GM19438 (cell line): ENCODE measurements at regions not wholly inside any gene's neighbourhood (a gene's known extent, or its start where the extent isn't known, plus 50 kb on each side); places are given as distances from the start of the nearest gene placed in this dataset.

Experiments used
- ATAC-seq: cut with Tn5 transposase; IDR thresholded peaks from one replicate; pipeline ENCODE4 v1.9.1; 2021; ENCODE audit warnings: low read depth; ENCODE audit not compliant: unreplicated experiment

DNA sequence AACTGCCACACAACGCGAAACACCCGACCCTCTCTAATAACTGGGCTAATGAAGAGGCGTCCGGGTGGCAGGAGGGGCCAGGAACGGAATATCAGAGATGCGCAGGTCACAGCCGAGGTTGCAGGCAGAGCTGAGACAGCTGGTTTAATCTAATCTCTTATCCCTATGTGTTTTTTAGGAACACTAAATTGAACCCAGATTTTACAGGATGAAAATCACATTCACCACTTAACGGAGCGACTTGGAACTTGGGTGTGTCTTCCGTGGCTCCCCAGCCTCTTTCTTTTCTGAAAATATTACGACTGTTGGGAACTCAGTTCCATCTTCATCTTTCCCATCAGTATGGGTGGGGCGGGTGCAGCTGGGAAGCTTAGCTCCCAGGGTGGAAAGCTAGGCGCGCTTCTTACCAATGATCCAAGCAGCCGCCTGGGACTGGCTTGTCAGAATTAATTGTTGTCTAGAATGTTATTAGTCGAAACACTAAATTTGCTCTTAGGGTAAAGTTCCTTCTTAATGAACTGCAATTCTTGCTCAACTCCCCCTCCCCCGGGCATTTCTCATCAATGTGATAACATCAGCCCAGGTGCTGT, 92.5 kb downstream of the IRX2 start:
- ATAC-seq = no peak

DNA sequence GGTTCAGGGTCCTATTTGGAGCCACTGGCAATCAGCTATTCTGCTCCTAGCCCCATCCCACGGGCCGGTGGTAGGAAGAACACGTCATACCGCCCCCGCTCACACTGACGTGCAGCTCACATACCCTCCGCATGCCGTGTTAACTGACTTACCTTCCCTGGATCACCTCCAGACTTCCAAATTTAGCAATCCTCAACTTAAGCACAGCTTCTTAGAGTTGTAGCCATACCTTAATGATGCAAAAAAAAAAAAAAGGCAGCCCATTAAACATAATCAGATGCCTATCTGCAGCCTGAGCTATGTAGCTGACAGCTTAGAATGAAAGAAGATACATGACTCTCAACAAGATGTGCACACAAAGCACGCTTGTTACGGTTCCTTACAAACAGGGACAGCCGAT, 93.0 kb downstream of the IRX2 start:
- no peak for ATAC-seq

DNA sequence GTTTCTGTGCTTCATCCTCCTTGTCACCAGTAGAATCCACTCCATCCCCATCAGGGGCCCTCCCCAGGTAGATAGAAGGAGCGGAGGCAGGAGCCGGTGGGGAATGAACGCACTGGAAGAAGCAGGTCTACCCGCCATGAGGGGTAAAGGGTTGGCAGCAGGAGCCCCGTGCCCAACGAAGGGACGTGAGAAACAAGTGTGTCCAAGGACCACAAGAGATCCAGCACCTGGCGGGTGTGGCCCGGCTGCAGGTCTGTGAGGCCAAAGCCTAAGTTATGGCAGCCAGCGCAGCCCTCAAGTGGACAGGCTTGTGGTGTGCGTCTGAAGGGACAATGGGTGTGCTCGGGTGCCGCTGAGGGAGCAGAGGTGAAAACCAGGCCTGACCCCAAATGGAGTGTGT, 94.3 kb downstream of the IRX2 start:
- ATAC-seq = no peak

DNA sequence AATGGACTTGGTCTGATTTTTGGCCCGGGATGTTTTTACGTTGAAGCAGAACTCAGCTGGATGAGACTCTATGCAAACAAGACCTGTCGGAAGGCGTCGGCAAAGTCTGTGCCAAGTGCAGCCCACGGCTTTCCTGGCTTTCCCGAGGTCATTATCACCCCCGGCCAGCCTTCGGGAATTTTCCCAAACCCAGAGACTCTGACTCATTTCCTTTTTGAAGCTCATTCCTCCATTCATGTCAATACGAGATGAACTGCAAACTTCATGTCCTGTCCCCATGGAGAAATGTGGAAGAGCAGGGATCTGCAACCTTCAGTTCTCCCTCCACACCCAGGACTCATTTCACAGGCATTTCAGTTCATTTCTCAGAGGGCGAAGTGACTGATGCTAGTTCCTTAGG, 95.3 kb downstream of the IRX2 start:
- no peak for ATAC-seq

DNA sequence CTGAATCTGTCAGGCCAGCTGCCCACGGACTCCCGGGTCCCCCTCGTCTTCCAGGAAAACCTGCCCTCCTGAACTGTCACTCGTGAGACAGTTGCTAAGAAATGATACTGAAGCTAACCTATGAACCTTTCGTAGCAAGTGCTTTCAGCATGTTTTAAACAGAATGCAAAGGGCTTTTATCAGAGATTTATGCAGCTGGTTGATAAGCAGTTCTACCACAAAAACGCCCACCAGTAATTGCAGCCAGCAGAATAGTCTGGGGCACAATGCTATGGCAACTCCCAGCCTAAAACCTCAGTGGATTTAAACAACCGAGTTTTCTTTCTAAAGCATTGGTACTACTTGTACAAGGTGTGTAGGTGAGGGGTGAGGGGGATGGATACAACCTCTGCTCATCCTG, 97.5 kb downstream of the IRX2 start:
- no peak for ATAC-seq

DNA sequence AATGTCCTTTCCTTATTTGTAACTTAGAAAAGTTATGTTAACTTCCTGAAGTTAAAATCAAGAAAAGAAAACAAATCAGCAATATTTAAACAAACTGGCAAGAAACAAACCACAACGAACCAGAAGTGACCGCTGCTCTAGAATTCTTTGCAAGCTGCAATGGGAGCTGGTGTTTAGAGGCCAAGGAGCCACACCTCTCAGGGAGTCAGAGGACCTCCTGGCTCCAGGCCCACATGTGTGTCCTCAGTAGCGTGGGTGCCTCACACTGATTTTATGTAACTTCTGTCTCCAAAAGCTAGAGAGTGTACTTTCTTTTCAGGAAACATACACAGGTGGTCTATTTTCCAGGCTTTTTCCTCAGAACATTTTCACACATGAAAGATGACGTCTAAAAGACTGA, 100.4 kb downstream of the IRX2 start:
- ATAC-seq = no peak

DNA sequence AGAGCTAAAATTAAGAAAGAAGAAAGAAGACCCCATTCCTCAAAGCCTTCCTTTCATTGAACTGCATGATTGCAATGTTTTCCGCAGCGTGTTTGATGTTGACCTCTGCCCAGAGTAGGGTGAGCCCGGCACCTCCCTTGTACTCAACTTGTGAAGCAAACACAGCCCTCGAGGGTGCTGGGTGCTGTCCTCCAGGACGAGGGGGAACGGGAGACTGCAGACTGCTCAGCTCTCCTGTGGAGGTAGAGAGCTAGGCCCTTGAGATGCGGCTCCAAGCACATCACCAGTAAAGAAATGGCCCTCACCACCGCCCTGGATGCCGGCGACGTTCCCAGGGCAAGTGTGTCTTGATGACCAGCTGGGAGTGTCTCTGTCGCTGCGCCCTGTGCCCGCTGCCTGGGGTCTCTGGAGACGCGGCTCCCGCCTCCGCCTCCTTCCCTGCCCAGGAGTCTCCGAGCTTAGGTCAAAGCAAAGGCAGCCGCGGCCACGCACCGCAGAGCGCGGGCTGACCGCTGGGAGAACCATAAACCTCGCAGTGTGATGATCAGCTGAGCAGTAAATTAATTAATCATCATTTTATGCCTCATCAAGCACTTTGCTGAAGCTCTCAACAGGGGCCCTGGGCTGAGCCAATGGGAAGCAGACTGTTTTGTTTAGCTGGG, 108.7 kb downstream of the IRX2 start:
- ATAC-seq = no peak

DNA sequence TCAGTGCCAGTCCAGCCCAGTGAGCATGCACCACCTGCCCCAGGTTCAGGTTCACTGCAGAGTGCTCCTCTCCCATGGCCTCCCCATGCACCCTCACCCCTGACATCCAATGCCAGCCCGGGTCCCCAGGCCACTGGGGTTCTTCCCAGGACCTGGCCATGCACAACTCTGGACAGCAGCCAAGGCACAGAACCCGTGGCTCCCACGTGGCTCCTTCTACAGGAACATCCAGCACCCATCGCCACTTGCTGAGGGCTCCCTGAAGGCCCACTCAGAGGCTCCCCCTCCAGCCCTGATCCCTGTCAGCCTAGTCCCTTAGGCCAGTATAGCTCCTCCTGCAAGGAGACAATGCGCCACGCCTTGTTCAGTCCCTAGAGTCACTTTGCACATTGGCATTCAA, 110.8 kb downstream of the IRX2 start:
- ATAC-seq = no peak

DNA sequence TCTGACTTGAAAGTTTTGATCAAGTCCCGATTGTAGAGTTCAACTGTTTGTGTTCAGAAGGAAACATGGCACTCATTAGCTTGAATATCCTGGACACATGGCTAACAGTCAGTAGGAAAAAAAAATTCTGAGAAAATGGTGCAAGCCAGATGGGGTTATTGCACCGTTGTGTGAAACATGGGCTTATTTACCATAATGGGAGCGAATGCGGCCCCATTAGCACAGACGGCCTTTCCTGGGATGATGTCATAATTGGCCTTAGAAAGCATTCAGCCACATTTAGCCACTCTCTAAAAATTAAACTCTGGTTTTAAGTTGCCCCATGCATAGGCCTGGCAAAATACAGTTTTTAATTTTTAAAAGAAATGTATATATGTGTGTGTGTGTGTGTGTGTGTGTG, 112.1 kb downstream of the IRX2 start:
- ATAC-seq = no peak

DNA sequence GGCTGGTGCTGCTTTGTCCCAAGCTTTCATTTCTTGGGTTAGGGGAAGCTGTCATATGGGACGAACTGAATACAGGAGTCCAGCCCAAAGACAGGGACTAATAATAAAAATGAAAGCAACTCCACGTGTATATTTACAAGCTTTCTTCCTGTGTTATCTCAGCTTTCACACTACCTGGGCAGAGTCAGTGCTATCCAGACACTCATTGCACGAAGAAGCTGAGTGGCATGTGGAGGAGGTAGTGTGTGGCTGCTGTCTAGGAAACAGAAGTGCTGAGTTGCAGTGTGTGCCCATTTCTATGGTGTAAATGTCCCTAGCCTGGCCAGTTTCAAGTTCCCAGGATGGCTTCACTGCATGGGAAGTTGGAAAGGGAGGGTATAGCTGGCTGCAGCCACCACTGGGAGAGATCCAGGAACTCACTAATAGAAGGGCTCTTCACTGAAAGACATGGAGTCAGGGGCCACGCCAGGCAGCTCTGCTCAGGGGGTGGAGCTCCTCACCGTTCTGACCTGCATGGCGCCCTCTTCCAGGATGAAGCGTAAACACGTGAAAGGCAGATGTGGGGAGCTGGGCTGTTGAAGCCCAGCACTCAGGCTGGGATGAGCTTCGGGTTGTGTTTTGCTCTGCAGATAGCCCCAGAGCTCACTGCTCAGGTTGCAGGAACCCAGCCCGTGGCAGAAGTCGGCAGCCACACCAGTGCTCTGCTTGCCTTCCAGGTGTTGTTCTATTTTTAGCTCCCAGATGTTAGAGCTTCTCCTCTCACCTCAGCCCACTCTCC, 116.9 kb downstream of the IRX2 start:
- ATAC-seq = no peak

DNA sequence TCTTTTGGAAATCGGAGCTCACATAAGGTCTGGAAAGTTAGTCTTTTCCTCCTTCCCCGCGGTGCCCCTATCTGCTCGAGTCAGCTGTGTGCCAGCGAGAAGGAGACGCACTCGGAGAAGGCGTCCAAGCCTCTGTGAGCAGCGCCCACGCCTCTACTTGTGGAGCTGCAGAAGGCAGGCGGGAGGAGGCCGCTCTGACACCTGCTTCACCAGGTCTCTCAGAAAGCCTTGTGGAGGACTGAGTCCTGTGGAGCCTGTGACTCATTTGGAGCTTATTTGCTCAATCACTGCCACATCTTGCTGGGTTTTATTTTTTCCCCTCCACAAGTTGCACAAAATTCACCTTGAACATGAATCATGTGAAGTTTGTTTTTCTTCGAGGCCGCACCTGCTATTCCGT, 117.5 kb downstream of the IRX2 start:
- ATAC-seq = no peak

DNA sequence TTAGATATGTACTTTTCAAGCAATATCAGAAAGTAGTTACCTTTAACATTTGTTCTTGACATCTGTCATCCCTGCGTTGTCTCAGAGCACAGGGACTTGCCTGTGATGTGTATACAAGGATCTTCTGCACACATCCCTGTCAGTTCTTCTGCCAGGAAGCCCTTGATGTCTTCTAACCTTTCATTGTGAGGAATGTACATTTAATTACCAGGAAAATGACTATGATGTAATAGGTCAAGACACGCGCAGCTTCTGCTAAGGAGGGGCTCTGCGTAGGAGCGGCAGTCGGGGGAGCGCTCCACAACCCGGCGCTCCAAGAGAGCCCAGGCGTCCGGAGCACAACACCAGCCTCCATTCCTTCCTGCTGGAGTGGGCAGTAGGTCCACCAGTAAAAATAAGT, 119.7 kb downstream of the IRX2 start:
- ATAC-seq = no peak

DNA sequence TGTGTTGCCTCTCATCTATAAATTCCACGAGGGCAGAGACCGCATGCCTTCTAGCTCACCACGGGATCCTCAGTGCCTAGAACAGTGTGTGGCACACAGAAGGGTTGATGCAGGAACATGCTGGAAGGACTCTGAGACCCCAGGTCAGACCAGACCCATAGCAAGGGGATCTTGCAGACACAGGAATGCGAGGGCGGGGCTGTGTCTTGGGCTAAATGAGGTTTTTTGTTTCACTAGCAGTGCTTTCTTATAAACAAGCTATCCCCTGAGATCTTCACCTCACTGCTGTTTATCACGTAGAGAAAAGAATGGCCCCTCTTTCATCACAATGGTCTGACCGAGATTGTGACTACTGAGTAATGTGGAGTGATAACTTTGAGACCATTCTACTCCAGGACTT, 122.4 kb downstream of the IRX2 start:
- ATAC-seq = no peak

DNA sequence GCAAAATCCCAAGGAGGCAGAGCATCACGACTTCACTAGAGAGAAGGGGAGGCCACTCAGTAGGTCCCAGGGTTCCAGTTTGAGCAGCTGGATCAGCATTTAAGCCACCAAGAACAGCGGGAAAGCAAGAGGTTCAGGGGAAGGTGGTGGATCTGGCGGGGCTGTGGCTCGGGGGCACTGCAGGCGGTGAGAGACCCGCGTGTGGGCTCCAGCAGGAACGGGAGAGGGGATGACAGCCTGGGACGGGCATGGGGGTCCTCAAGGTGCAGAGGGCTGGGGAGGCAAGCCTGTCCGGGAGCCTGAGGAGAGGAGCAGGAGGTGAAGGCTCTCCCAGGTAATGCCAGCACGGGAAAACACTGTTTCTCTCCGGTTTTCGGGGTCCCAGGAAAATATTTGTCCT, 123.6 kb downstream of the IRX2 start:
- ATAC-seq = no peak

DNA sequence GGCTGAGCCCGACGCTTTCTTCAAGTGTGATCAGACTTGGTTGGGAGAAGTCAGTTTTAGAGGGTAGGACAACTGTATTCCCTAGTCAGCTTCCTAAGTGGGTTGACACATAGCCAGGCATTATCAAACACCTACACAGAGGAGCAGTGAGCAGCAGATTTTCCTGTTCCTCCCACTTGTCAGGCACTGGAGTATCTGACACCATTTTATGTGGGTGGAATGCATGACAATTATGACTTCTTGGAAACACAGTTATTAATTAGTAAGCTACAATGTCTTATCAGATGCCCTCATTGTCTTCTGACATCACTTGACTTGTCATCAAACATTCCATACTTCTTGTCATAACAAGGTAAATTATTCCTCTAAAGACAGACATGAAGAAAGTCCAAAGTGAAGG, 124.9 kb downstream of the IRX2 start:
- ATAC-seq = no peak

DNA sequence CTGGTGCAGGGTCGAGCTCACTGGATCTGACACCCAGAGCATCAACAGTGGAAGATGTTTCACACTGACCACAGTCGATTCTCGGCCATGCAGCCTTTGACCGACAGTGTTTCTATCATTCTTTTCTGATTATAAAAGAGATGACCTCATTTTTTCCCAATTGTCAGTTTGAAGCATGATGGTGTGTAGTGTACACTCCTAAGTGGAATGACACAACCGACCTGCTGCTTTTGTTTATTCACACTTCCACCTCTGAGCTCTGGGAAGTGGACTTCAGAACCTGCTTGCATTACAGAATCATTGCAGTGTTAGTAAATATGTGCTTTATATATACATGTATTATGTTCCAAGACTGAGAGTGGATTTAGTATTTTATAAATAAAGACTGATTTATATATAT, 128.6 kb downstream of the IRX2 start:
- no peak for ATAC-seq

DNA sequence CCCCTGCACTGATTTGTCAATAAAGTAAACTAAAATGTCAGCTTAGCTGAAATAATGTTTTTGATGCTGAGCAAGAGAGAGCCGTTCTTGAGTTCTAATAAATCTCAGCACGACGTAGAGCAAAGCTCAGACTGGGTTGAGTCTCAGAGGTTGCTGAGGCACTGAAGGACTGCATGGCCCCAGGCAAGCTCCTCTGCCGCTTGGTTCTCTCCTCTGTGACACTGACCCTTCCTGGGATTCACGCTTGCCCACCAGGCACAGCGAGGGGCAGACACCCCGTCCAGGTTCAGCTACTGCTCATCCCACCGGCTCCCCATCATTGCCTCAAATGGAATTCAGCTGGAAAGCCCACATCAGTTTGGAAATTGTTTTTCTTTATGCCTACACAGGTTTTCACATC, 129.8 kb downstream of the IRX2 start:
- ATAC-seq = no peak

DNA sequence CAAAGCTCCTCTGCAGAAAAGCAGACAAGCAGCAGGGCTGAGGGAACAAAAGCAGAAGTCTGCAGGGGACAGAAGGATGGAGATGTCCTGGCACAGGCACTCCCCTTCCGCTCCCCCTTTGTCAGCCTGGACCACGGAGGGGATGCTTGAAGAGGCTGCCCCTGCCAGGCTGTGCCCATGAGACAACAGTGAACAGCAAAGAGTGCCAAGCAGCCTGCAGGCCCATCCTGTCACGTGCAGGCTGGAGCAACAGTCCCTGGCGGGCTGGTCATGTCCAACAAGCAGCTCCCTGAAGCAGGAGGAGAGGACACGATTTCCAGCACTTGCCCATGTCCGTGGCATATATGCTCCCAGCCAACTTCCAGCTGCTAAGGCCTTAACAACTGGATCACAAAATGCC, 132.3 kb downstream of the IRX2 start:
- ATAC-seq = no peak

DNA sequence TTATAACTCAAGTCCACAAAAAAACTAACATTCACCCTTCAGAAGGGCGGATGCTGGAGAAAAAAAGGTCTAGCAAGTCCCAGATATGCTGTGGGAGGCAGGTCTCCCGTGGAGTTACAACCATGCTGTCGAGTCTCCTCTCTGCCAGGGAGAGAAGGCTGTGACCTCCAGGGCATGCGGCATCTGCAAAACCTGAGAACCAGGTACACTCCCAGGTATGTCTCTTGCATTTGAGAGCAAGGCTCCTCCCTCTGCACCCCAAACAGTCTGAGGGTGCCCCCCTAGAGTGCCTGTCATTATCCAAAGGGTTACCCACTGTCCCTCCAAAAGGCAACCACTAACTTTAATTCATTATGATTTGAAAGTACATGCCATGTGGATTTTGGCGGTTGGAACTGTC, 134.0 kb downstream of the IRX2 start:
- no peak for ATAC-seq

DNA sequence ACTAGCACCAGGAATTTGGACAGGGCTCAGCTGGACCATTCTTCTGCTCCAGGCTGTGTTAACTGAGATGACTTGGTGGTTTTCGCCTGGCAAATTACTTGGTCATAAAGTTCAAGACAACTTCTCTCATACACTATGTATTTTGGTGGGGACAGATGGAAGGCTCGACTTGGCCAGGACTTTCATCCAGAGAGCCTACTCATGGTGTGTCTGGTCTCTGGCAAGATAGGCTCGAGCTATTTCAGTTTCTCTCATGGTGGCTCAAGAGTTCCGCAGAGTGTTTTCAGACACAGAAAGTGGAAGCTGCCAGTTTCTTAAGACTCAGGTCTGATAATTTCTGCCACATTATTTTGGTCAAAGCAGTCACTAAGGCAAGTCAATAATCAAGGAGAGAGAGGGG, 135.6 kb downstream of the IRX2 start:
- ATAC-seq = no peak

DNA sequence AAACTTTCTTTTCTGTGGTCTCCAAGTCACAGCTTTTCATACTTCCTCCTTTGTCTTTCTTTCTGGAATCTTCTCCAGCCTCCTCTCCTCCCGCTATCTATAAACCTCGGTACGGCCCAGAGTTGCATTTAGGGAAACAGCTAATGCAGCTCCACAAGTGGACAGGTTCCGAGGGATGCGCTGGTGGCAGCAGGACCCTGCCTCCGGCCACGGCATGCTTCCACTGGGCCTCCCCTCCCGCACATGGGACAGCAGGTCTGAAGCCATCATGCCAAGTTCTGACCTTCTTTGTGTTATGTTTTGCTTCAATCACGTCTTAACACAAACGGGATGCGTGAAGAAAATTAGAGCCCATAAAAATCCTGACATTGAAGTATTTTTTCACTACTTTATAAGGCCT, 136.9 kb downstream of the IRX2 start:
- no peak for ATAC-seq

DNA sequence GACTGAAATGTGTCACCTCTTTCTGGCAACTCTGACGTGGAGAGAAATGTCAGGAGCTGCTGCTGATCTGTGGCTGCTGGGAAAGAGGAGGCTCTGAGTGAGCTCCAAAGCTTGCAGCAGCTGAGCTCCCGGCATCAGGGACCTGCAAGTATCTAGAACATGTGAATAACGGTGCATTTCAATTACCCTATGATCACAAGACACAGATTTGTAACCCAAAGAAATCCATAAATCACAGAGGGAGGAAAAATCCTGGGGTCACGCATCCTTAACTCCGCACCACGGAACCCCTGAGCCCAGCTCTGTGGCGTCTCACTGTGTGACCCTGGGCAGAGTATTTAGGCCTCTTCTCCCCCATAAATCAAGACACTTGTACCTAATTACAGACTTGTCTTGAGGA, 139.8 kb downstream of the IRX2 start:
- ATAC-seq = no peak
